T-cell (primary cell): ENCODE measurements at regions not wholly inside any gene's neighbourhood (a gene's known extent, or its start where the extent isn't known, plus 50 kb on each side); places are given as distances from the start of the nearest gene placed in this dataset.

Experiments used
- ATAC-seq, 4 experiments: fragments of 200-7000 bp in 3 of 4; fragments of 150-1000 bp in 1 of 4; cut with Tn5 transposase; replicated peaks in 1 of 4; 1 replicate in 3 of 4; 2 replicates in 1 of 4; pipeline ENCODE4 v1.10.0; 2021; ENCODE audit warnings: moderate library complexity in 3 of 4, mild to moderate bottlenecking in 2 of 4, moderate number of reproducible peaks in 1 of 4
- CTCF ChIA-PET, 2 donors: fragments of 300-600 bp; sonication (Branson Sonifier 250); formaldehyde crosslinking; loops; one replicate each; lab custom pipeline; 2022; ENCODE audit warnings: antibody characterized with exemption in 2 of 2; lab: Charles Lee
- POLR2A ChIA-PET, 2 donors: fragments of 300-600 bp; sonication (Branson Sonifier 250); formaldehyde crosslinking; loops; one replicate each; lab custom pipeline; 2022; ENCODE audit warnings: antibody characterized with exemption in 2 of 2; lab: Charles Lee
- DNase-seq, 35 experiments: peaks; one replicate each; pipeline versions ENCODE4 v3.0.0 to v3.0.0-alpha.2; 2013 to 2023
- H3K27ac ChIP-seq: one replicate; pipeline ENCODE4 v1.5.1; 2013; ENCODE audit warnings: low read length
- H3K27me3 ChIP-seq, 2 experiments: replicated peaks in 1 of 2; 1 replicate in 1 of 2; 2 replicates in 1 of 2; pipeline versions ENCODE4 v1.6.1 to v1.7.0; 2013; ENCODE audit warnings: low read length in 1 of 2, mixed read lengths in 1 of 2; ENCODE audit not compliant: control insufficient read depth in 2 of 2, insufficient read depth in 2 of 2; ENCODE audit errors: extremely low read depth in 1 of 2
- H3K36me3 ChIP-seq, 2 donors: 1 replicate in 1 of 2; 2 replicates in 1 of 2; pipeline versions ENCODE4 v1.6.1 to v1.7.0; 2013; ENCODE audit warnings: low read length in 1 of 2; ENCODE audit not compliant: control insufficient read depth in 2 of 2, insufficient read depth in 1 of 2; ENCODE audit errors: extremely low read depth in 1 of 2
- H3K4me1 ChIP-seq, 2 experiments: 1 replicate in 1 of 2; 2 replicates in 1 of 2; pipeline versions ENCODE4 v1.6.1 to v1.7.0; 2013; ENCODE audit warnings: low read length in 2 of 2, mixed read lengths in 1 of 2; ENCODE audit not compliant: insufficient read depth in 2 of 2, control insufficient read depth in 1 of 2; ENCODE audit errors: extremely low read depth in 1 of 2
- H3K4me3 ChIP-seq, 2 donors: 1 replicate in 1 of 2; 2 replicates in 1 of 2; pipeline versions ENCODE4 v1.5.1 to v1.7.0; 2013; ENCODE audit warnings: mild to moderate bottlenecking in 2 of 2, low read length in 1 of 2, moderate library complexity in 1 of 2; ENCODE audit not compliant: control insufficient read depth in 1 of 2; ENCODE audit errors: extremely low read depth in 1 of 2
- H3K9me3 ChIP-seq: 2 replicates; pipeline ENCODE4 v1.7.0; 2013
- H3K27ac Mint-ChIP-seq, 2 donors: one replicate each; pipeline ENCODE4 v1.8.0; 2020 to 2021; ENCODE audit warnings: mild to moderate bottlenecking in 2 of 2, mixed read lengths in 2 of 2
- H3K27me3 Mint-ChIP-seq, 2 donors: one replicate each; pipeline ENCODE4 v1.8.0; 2021 to 2022; ENCODE audit warnings: mixed read lengths in 2 of 2
- H3K36me3 Mint-ChIP-seq: one replicate; pipeline ENCODE4 v1.8.0; 2021; ENCODE audit warnings: mixed read lengths
- H3K4me1 Mint-ChIP-seq, 3 donors: one replicate each; pipeline ENCODE4 v1.8.0; 2020 to 2022; ENCODE audit warnings: mixed read lengths in 3 of 3, mild to moderate bottlenecking in 1 of 3
- H3K4me3 Mint-ChIP-seq, 3 donors: one replicate each; pipeline ENCODE4 v1.8.0; 2020 to 2022; ENCODE audit warnings: mild to moderate bottlenecking in 3 of 3, mixed read lengths in 3 of 3, moderate library complexity in 3 of 3
- H3K9me3 Mint-ChIP-seq, 3 donors: one replicate each; pipeline ENCODE4 v1.8.0; 2020 to 2022; ENCODE audit warnings: mixed read lengths in 3 of 3
- WGBS: methylation state at CpG from one replicate; pipeline ENCODE4 v1.1.5; 2013; ENCODE audit warnings: missing lambda C conversion rate; ENCODE audit not compliant: insufficient coverage; 5-methylcytosine and 5-hydroxymethylcytosine counted together

- DNase-seq (no peak), ATAC-seq (no peak)
- Histone ChIP-seq H3K36me3 (no peaks in the 10 kb centered on the region), H3K4me3 (no peak overlapping the region), H3K27me3 (peaks cover 0 to 12% of the 10 kb centered on the region in 2 experiments), H3K27ac (no peak overlapping the region), H3K9me3 (no peaks in the 10 kb centered on the region), H3K4me1 (no peaks in the 10 kb centered on the region)
- Mint-ChIP-seq H3K36me3 (peaks cover 4% of the 10 kb centered on the region), H3K27me3 (peaks cover 3 to 9% of the 10 kb centered on the region in 2 donors), H3K4me3 (no peak overlapping the region), H3K4me1 (peaks cover 5 to 12% (median 5%) of the 10 kb centered on the region in 3 donors), H3K9me3 (peaks cover 0 to 14% (median 6%) of the 10 kb centered on the region in 3 donors), H3K27ac (no peak overlapping the region)
- CTCF ChIA-PET, result no interaction called here
- WGBS, result 65% methylated on average over 2 of the region's 2 CpGs
- POLR2A ChIA-PET, result no interaction called here
Observed at GRCh38 chr12:81815611-81816010, 56.5 kb upstream of the PPFIA2 start.

DNA sequence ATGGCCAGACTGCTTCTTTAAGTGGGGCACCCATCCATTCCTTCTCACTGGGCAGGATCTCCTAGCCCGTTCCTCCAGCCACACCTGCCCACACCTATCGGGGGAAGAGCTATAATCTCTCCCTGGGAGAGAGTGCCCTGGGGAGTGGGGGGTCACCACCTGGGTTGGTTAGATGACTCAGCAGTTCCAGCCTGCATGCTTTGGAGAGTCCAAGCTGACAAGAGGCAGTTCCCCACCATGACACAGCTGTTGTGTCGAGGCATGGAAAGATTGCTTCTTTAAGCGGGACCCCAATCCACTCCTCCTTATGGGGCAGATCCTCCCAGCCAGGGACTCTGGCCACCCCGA, 52.6 kb upstream of the PPFIA2 start:
- Mint-ChIP-seq H3K9me3 (peaks cover 0 to 14% (median 6%) of the 10 kb centered on the region in 3 donors), H3K27ac (no peak overlapping the region), H3K27me3 (peaks cover 3 to 9% of the 10 kb centered on the region in 2 donors), H3K4me3 (no peak overlapping the region), H3K36me3 (peaks cover 4% of the 10 kb centered on the region), H3K4me1 (peaks cover 5 to 17% (median 13%) of the 10 kb centered on the region in 3 donors)
- WGBS, result no CpG with 5 or more reads among the region's 5 CpGs
- no peak overlapping the region for H3K27ac ChIP-seq
- H3K4me1 ChIP-seq, result no peaks in the 10 kb centered on the region
- no peak overlapping the region for H3K4me3 ChIP-seq
- H3K27me3 ChIP-seq, result peaks cover 0 to 12% of the 10 kb centered on the region in 2 experiments
- CTCF ChIA-PET, result interaction anchor here in 1 of 2 donors (0.8 kb wide), 1 partner anchor 15 kb away, joined by 3 read pairs; no protein-coding TSS in a partner anchor
- ATAC-seq (no peak), DNase-seq (no peak)
- no peaks in the 10 kb centered on the region for H3K36me3 ChIP-seq
- no peaks in the 10 kb centered on the region for H3K9me3 ChIP-seq
- POLR2A ChIA-PET, result no interaction called here

DNA sequence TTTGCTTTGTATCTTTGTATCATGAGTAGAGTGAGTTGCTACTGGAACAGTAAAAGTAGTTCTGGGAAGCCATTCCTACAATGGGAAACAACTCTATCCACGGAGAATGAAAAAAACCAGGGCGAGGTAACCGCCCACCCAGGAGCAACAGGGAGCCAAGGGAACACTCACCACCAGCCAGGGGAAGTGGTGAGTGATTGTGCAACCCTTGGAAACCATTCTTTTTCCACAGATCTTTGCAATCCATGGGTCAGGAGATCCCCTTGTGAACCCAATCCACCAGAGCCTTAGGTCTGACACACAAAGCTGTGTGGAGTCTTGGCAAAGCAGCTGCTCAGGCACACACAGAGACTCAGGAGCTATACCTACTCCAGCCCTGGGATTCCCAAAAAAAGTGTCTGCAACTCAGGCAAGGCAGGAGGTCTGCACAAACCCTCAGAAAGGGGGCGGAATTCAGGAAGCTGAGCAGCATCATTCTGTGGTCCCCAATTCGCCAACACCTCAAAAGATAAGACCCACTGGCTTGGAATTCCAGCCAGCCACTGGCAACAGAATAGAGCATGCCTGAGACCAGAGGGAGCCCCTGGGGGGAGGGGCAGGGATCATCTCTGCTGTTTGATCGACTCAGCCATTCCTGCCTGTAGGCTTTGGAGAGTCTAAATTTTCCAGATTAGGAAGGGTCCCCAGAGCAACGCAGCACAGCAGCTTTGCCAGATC, 52.1 kb upstream of the PPFIA2 start:
- Histone ChIP-seq H3K4me1 (no peaks in the 10 kb centered on the region), H3K27ac (no peak overlapping the region), H3K4me3 (no peak overlapping the region), H3K9me3 (no peaks in the 10 kb centered on the region), H3K36me3 (no peaks in the 10 kb centered on the region), H3K27me3 (peaks cover 0 to 12% of the 10 kb centered on the region in 2 experiments)
- Mint-ChIP-seq H3K4me3 (no peak overlapping the region), H3K36me3 (peaks cover 4% of the 10 kb centered on the region), H3K9me3 (peaks cover 0 to 14% (median 6%) of the 10 kb centered on the region in 3 donors), H3K27me3 (peaks cover 3 to 9% of the 10 kb centered on the region in 2 donors), H3K4me1 (peaks cover 5 to 17% (median 13%) of the 10 kb centered on the region in 3 donors), H3K27ac (no peak overlapping the region)
- ATAC-seq (no peak), DNase-seq (no peak)
- POLR2A ChIA-PET, result no interaction called here
- CTCF ChIA-PET, result no interaction called here
- WGBS, result 90% methylated on average over 2 of the region's 7 CpGs

GRCh38 chr12:81809829-81810595, 50.9 kb upstream of the PPFIA2 start:
- H3K9me3 Mint-ChIP-seq, result peaks cover 0 to 14% (median 6%) of the 10 kb centered on the region in 3 donors

GRCh38 chr12:81809113-81809777, 50.1 kb upstream of the PPFIA2 start:
- ATAC-seq, result no peak

More at GRCh38 chr12:81809829-81810595, 50.9 kb upstream of the PPFIA2 start:
- H3K4me1 ChIP-seq, result no peaks in the 10 kb centered on the region
- Mint-ChIP-seq H3K27ac (no peak overlapping the region), H3K4me1 (peaks cover 0 to 7% (median 7%) of the 10 kb centered on the region in 3 donors), H3K4me3 (no peak overlapping the region), H3K27me3 (peaks cover 3 to 9% of the 10 kb centered on the region in 2 donors), H3K36me3 (peaks cover 4% of the 10 kb centered on the region)
- CTCF ChIA-PET, result no interaction called here
- no peak for ATAC-seq
- POLR2A ChIA-PET, result no interaction called here
- no peak overlapping the region for H3K4me3 ChIP-seq
- no peaks in the 10 kb centered on the region for H3K9me3 ChIP-seq
- H3K27me3 ChIP-seq, result peaks cover 0 to 12% of the 10 kb centered on the region in 2 experiments
- no peak overlapping the region for H3K27ac ChIP-seq
- no peaks in the 10 kb centered on the region for H3K36me3 ChIP-seq
- DNase-seq, result no peak
- WGBS, result 80% methylated on average over 1 of the region's 4 CpGs

More at GRCh38 chr12:81809113-81809777, 50.1 kb upstream of the PPFIA2 start:
- H3K4me1 Mint-ChIP-seq, result peaks cover 0 to 7% (median 7%) of the 10 kb centered on the region in 3 donors
- Histone ChIP-seq H3K27me3 (peaks cover 0 to 12% of the 10 kb centered on the region in 2 experiments), H3K27ac (no peak overlapping the region), H3K36me3 (no peaks in the 10 kb centered on the region), H3K9me3 (no peaks in the 10 kb centered on the region), H3K4me1 (no peaks in the 10 kb centered on the region), H3K4me3 (no peak overlapping the region)
- H3K9me3 Mint-ChIP-seq, result peaks cover 0 to 10% (median 6%) of the 10 kb centered on the region in 3 donors
- ChIA-PET CTCF (no interaction called here), POLR2A (no interaction called here)
- no peak for DNase-seq
- H3K4me3 Mint-ChIP-seq, result no peak overlapping the region
- no peak overlapping the region for H3K27ac Mint-ChIP-seq
- WGBS, result no CpG with 5 or more reads among the region's 4 CpGs
- peaks cover 4% of the 10 kb centered on the region for H3K36me3 Mint-ChIP-seq
- H3K27me3 Mint-ChIP-seq, result peaks cover 3 to 9% of the 10 kb centered on the region in 2 donors
